ENCODE measurements at regions not wholly inside any gene's neighbourhood (a gene's known extent, or its start where the extent isn't known, plus 50 kb on each side); places are given as distances from the start of the nearest gene placed in this dataset.
A peak's percentile ranks its signal among the peaks of the same experiment; 100 is the strongest.

DNA sequence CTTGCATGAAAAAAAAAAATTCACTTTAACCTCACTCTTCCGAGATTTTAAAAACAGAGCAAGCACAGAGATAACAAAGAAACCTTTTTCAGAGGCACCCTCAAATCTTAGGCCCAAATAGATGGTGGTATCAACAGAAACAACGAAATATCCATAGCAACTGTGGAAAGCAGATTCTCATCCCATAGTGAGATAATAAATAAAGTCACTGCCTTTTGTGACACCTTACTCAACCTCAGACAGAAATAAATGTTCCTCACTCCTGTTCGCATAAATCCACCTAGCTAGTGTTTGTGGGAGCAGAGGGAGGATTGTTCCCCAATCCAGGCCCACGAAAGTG is 60.9 kb upstream of the RTN4 start:
- CTCF ChIA-PET, result no interaction called here
- peaks cover 2% of the 10 kb centered on the region for H3K4me1 Mint-ChIP-seq
- H3K36me3 Mint-ChIP-seq, result no peaks in the 10 kb centered on the region
- H3K27ac Mint-ChIP-seq, result no peak overlapping the region
- no peaks in the 10 kb centered on the region for H3K9me3 Mint-ChIP-seq (ENCODE audit: low read depth)
- no peaks in the 10 kb centered on the region for H3K27me3 Mint-ChIP-seq
- ATAC-seq (no peak), DNase-seq (no peak)
- H3K4me3 Mint-ChIP-seq, result no peak overlapping the region

DNA sequence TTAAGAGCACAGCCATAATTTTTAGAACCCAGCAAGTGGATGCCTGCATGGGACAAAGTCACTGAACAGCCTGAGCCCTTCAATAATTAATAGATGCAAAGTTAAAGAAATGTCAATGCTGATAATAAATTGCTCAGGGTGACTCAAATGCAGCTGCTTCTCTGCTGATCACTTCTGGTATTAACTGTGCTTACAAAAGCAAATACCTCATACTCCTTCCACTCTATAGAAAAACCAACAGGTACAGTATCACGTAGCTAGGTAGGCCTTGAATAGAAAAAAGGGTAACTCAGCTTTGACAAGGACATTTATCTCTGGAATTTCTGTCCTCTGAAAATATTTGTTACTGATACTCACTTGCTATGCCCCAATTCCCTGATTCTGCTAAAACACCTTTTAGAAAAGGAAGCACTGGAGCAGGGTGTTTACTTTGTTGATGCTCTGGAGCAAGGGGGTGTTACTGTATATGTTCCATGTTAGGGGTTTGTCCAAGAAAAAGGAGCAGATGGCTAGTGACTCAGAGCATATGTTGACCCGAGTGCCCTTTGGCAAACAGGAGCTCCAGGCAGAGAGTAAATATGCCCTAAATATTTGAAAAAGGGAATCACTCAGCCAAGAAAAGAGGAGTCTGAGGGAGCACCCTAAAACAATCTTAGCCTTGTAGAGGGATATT is 59.1 kb upstream of the RTN4 start:
- Mint-ChIP-seq H3K36me3 (no peaks in the 10 kb centered on the region), H3K9me3 (ENCODE audit: low read depth) (no peaks in the 10 kb centered on the region), H3K4me3 (no peak overlapping the region), H3K4me1 (no peaks in the 10 kb centered on the region), H3K27ac (no peak overlapping the region), H3K27me3 (no peaks in the 10 kb centered on the region)
- no peak for DNase-seq
- ATAC-seq, result no peak
- CTCF ChIA-PET, result interaction anchor here (1.6 kb wide), 1 partner anchor 11 kb away, joined by 3 read pairs; no protein-coding TSS in a partner anchor

DNA sequence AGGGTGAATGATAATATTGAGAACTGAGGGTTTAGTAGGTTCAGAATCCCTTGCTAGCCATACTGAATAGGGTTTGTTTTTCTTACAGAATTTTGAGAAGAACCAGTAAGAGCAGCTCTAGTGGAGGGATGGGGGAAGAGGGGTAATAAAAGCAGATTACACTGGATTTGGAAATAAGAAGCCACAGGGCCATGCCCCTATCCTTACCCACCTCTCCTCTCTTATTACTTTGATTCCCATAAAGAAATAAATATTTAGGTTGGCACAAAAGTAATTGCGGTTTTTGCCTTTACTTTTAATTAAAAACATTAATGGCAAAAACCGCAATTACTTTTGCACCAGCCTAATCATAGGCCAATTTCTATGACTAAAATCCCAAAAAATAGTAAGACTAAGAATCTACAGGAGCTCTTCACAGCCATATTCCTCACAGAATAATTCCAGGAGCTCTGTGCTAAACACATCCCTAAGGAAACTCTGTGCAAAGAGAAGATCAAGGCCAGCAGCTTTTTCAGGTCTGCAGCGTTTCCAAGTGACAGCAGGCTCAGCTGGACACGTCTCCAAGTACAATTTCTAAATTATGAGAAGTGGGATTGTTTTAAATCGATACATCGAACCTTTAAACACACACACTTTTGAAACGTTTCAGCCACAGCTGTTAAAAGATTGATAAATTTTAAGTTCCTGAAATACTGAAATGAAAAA is 58.4 kb upstream of the RTN4 start:
- H3K4me3 Mint-ChIP-seq, result no peak overlapping the region
- no peak for ATAC-seq
- H3K9me3 Mint-ChIP-seq (ENCODE audit: low read depth), result no peaks in the 10 kb centered on the region
- CTCF ChIA-PET, result no interaction called here
- H3K27me3 Mint-ChIP-seq, result no peaks in the 10 kb centered on the region
- H3K36me3 Mint-ChIP-seq, result no peaks in the 10 kb centered on the region
- DNase-seq, result no peak
- no peak overlapping the region for H3K27ac Mint-ChIP-seq
- no peaks in the 10 kb centered on the region for H3K4me1 Mint-ChIP-seq

DNA sequence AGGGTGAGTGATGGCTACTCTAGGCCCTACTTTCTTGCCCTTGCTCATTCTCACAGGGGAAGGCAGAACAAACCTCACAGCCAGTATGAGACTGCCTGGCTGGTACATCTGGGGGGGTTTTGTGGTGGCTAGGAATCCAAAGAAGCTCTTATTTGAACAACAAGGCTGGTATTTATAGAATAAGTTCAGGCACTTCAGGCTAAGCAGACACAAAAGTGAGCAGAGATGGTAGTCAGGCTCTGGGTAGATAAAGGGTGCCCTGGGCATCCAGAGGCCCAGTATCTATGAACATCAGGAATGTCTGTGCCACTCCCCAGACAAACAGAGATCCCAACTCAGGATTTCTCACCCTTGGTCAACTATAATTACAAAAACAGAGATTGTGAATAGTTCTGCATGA is 57.2 kb upstream of the RTN4 start:
- H3K27ac Mint-ChIP-seq, result no peak overlapping the region
- H3K9me3 Mint-ChIP-seq (ENCODE audit: low read depth), result no peaks in the 10 kb centered on the region
- CTCF ChIA-PET, result interaction anchor here (0.7 kb wide), 1 partner anchor 55 kb away, joined by 3 read pairs; no protein-coding TSS in a partner anchor
- no peak overlapping the region for H3K4me3 Mint-ChIP-seq
- no peaks in the 10 kb centered on the region for H3K27me3 Mint-ChIP-seq
- ATAC-seq, result no peak
- no peaks in the 10 kb centered on the region for H3K36me3 Mint-ChIP-seq
- no peaks in the 10 kb centered on the region for H3K4me1 Mint-ChIP-seq
- no peak for DNase-seq

DNA sequence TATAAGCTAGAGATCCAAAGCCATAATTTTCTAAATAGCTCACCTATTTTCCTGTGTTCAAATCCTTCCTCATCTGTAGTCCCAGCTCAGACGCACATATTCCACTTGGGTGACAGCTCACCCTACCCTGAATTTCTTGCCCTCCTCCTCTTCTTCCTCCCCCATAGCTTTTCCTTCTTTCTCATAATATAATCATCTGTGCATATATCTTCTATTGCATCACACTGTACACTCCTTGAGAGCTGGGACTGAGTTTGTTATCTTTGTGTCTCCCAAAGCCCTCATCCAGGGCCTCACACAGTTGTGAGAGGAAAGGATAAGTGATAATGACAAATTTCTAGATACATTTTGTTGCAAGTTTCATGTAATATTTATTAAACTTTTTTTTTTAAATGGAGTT is 55.9 kb upstream of the RTN4 start:
- CTCF ChIA-PET, result no interaction called here
- Mint-ChIP-seq H3K4me1 (no peaks in the 10 kb centered on the region), H3K27me3 (no peaks in the 10 kb centered on the region), H3K27ac (no peak overlapping the region), H3K36me3 (no peaks in the 10 kb centered on the region), H3K9me3 (ENCODE audit: low read depth) (no peaks in the 10 kb centered on the region), H3K4me3 (no peak overlapping the region)
- ATAC-seq (no peak), DNase-seq (no peak)

DNA sequence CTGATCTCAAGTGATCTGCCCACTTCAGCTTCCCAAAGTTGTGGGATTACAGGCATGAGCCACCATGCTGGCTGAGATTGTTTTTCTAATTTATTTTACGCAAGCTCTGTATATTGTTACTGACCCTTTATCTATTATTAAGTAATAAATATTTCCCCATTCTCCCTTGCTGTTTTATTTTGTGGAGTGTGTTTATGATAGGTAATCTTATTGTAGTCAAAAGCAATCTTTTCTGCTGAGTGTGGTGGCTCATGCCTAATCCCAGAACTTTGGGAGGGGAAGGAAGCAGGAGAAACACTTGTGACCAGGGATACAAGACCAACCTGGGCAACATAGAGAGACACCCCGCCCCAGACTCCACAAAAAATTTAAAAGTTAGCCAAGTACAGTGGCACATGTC is 55.2 kb upstream of the RTN4 start:
- DNase-seq, result no peak
- Mint-ChIP-seq H3K9me3 (ENCODE audit: low read depth) (no peaks in the 10 kb centered on the region), H3K36me3 (no peaks in the 10 kb centered on the region), H3K27me3 (no peaks in the 10 kb centered on the region), H3K4me3 (no peak overlapping the region), H3K4me1 (no peaks in the 10 kb centered on the region), H3K27ac (no peak overlapping the region)
- ATAC-seq, result no peak
- CTCF ChIA-PET, result no interaction called here

DNA sequence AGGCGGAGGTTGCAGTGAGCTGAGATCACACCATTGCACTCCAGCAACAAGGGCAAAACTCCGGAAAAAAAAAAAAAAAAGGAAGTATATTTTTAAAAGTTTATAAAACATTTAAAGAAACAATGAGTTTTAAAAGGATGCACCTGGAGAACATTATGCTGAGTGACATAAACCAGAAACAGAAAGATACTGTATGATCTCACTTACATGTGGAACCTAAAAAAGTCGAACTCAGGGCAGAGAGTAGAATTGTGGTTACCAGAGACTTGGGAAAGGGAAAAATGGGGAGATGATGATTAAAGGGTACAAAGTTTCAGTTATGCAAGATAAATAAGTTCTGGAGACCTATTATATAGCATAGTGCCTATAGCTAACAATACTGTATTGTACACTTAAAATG is 52.8 kb upstream of the RTN4 start:
- no peak overlapping the region for H3K4me3 Mint-ChIP-seq

DNA sequence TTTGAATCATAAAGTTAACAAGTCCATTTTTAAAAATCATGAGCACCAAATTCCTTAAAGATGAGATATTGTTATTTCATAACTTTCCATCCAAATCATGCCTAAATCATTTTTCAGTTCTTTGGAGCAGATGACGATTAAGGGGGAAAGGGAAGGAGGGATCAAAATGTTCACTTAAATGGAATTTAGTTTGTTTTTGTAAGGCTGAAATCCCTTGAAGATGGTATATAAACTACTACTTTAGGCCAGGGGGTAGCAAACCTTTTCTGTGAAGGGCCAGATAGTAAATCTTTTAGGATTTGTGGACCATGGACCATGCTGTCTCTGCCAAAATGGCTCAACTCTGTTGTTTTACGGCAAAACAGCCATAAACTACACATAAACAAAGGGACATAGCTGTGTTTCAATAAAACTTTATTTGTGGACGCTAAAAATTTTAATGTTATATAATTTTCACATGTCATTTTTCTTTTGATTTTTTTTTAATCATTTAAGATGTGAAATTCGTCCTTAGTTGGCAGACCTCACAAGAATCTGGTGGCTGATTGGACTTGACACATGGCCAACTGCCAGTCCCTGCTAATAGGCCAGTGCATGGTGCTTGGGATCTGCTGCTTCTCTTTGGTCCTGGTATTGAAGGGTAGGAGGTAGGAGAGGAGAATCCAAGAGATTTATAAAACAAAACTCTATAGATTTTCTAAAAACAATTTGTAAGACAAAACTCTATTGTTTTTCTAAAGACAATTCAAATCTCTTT is 52.0 kb upstream of the RTN4 start:
- DNase-seq (no peak), ATAC-seq (no peak)
- peaks cover 12% of the 10 kb centered on the region for H3K4me1 Mint-ChIP-seq
- CTCF ChIA-PET, result interaction anchor here (1.2 kb wide), 1 partner anchor 214 kb away, joined by 3 read pairs; no protein-coding TSS in a partner anchor
- H3K27ac Mint-ChIP-seq, result no peak overlapping the region
- no peak overlapping the region for H3K4me3 Mint-ChIP-seq
- H3K27me3 Mint-ChIP-seq, result no peaks in the 10 kb centered on the region
- H3K36me3 Mint-ChIP-seq, result peaks cover 2% of the 10 kb centered on the region
- no peaks in the 10 kb centered on the region for H3K9me3 Mint-ChIP-seq (ENCODE audit: low read depth)

More for the DNA sequence above, 52.8 kb upstream of the RTN4 start:
- DNase-seq, result no peak
- CTCF ChIA-PET, result interaction anchor here (1.2 kb wide), 1 partner anchor 215 kb away, joined by 3 read pairs; no protein-coding TSS in a partner anchor
- no peaks in the 10 kb centered on the region for H3K9me3 Mint-ChIP-seq (ENCODE audit: low read depth)
- no peak overlapping the region for H3K27ac Mint-ChIP-seq
- H3K4me1 Mint-ChIP-seq, result peaks cover 12% of the 10 kb centered on the region
- H3K27me3 Mint-ChIP-seq, result no peaks in the 10 kb centered on the region
- no peak for ATAC-seq
- H3K36me3 Mint-ChIP-seq, result peaks cover 2% of the 10 kb centered on the region

DNA sequence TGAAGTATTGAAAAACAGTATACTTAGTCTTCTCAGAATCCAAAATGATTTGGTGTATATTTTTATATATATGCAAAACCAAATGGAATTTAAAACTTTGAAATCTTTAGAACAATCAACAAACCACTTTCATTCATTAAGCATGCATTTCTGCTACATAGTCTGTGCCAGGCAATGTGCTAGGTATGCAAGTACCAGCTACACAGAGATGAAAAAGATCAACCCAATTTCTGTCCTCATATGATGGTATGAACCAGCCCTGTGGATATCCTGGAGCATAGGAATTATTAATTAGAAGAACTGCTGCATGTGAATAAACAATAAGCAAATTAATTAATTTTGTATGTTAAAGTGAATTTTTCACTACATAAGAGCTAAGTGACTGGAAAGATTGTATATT is 51.2 kb upstream of the RTN4 start:
- CTCF ChIA-PET, result no interaction called here
- no peak overlapping the region for H3K4me3 Mint-ChIP-seq
- peaks cover 2% of the 10 kb centered on the region for H3K36me3 Mint-ChIP-seq
- no peak for DNase-seq
- H3K4me1 Mint-ChIP-seq, result peaks cover 12% of the 10 kb centered on the region
- ATAC-seq, result no peak
- no peaks in the 10 kb centered on the region for H3K27me3 Mint-ChIP-seq
- no peak overlapping the region for H3K27ac Mint-ChIP-seq
- no peaks in the 10 kb centered on the region for H3K9me3 Mint-ChIP-seq (ENCODE audit: low read depth)

DNA sequence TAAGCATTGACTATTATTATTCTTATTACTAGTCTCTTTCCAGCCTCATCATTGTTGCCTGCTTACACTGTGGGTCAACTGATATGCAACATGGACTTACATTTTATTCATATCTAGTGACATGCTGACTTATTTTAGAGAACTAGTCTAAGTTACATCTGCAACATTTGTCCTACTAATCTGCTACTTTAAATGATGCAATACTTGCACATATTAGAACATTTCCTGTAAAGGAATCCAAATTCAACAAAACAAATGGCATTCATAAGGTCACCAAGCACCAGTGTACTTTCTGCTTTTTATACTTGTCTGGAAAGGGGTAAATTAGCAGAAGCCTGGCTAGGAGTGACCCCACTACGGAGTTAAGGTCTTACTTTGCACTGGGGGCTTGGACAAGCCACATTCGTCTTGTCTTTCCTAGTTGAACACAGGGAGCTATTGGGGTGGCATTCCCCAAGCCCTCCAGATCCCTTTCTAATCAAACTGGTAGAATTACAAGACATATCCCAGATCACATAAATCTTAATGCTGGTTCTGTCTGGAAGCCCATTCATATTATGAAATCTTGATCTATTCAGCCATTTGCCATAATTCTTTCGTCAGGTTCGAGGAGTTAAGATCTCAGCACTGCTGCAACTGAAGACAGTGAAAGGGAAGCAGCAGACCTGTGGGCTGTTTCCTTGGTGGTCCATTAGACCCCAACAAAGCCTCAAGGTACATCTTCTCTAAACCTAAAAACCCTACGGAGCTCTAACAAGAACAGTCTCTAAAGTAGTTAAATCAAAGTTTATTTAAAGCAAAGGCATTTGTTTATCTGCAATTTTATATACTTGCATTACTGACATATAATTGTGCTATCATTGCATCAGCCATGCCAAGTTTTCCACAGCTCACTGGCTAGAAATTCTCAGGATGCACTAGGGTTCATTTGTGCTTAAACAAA is 49.9 kb upstream of the RTN4 start:
- Mint-ChIP-seq H3K9me3 (ENCODE audit: low read depth) (no peaks in the 10 kb centered on the region), H3K27ac (peak overlapping the region; percentile 59), H3K4me1 (peaks cover 12% of the 10 kb centered on the region), H3K4me3 (no peak overlapping the region), H3K27me3 (no peaks in the 10 kb centered on the region), H3K36me3 (peaks cover 2% of the 10 kb centered on the region)
- CTCF ChIA-PET, result interaction anchor here (1.2 kb wide), 1 partner anchor 9 kb away, joined by 3 read pairs; no protein-coding TSS in a partner anchor
- DNase-seq (no peak), ATAC-seq (no peak)

All from activated CD8-positive, alpha-beta memory T cell treated with anti-CD3 and anti-CD28 coated beads, Interleukin-2, amount 10 ng/mL, durations not matched to agents 7 days and 5 days (primary cell).